Inflammatory macrophage treated with lipopolysaccharide for 1 hour (primary cell): ENCODE measurements at regions not wholly inside any gene's neighbourhood (a gene's known extent, or its start where the extent isn't known, plus 50 kb on each side); places are given as distances from the start of the nearest gene placed in this dataset.
"Not testable (repeated sequence)": the region's sequence is repeated elsewhere in the genome, so short reads cannot be mapped to it uniquely, and the experiment has no call there.

ENCODE experiments used
- DNase-seq, 2 donors: peaks; one replicate each; pipeline ENCODE4 v3.0.0-alpha.2; 2020 to 2022

DNA sequence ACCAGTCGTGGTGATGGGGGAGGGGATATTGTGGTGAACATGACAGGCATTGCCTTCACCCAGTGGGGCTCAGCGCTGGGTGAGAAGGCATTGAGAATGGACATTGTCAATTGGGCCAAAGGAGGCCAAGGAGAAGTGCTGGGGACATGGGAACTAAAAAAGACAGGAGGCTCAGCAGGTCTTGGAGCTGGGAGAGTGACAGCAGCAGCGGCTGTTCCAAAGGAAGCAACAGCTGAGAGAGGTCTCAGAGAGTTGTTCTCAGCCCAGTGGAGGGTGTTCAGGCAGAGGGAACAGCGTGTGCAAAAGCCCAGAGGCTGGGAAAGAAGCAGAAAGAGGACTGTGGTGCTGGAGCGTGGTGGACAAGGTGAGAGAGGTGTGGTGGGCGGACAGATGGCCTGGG lies 56.6 kb upstream of the ASNS start:
- not testable (repeated sequence) for DNase-seq

DNA sequence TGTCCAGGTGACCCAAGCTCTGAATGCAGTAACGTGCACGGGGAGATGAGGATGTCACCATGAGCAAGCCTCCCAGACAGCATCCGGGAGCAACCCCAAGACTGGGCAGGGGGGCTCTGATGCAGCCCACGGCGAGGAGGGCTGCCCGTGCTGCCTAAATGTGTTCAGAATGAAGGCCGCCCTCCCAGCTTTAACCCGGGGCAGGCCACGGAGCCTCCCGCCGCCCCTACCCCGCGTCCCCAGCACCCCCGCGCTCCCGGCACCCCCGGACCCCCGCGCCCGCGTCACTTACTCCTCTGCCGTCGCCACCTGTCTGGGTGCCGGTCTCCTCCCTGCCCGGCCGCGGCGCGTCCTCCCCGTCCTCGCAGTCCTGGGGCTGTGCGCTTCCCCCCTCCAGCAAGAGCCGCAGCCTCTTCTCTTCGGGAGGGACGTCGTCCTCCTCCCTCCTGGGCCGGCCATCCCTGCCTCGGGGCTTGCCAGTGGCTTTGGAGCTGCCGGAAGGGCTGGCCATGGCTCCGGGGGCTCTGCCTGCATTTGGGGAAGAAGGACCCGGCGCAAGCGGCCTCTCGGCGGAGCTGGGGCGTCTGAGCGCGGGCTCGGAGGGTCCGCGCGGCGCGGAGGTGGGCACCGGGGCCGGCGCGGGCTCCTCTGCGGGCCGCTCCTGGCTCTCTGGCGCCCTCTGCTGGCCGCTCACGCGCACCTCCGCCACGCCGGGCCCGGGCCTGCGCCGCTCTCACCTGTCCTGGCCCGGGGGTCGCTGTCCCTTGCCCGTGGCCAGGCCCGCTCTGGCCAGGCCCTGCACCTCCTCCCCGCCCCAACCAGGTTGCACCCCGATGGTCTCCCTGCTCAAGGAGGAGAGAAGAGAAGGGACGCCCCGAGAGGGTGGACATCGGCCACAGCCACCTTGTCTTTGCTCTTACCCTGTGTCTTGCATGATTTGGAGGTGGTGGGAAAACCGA lies 55.9 kb upstream of the ASNS start:
- peak; percentile 1 to 40 for DNase-seq
